ENCODE measurements at regions not wholly inside any gene's neighbourhood (a gene's known extent, or its start where the extent isn't known, plus 50 kb on each side); places are given as distances from the start of the nearest gene placed in this dataset.

GRCh38 chr3:111244760-111245159 is 173.1 kb downstream of the NECTIN3 start:
- DNase-seq, result no peak
- in situ Hi-C loops (cut with HindIII; ENCODE audit: low pct_ligation_motif_present, low pct_unique_long_range_greater_than_20kb, low sequenced_read_pairs), result no loop called here

- DNase-seq, result peak; percentile 72
- in situ Hi-C loops (cut with HindIII; ENCODE audit: low pct_ligation_motif_present, low pct_unique_long_range_greater_than_20kb, low sequenced_read_pairs), result no loop called here
Observed at GRCh38 chr3:111246967-111247760, 175.5 kb downstream of the NECTIN3 start.

- in situ Hi-C loops (cut with HindIII; ENCODE audit: low pct_ligation_motif_present, low pct_unique_long_range_greater_than_20kb, low sequenced_read_pairs), result no loop called here
- no peak for DNase-seq
Observed at GRCh38 chr3:111248406-111248805, 176.8 kb downstream of the NECTIN3 start.

- DNase-seq, result no peak
- in situ Hi-C loops (cut with HindIII; ENCODE audit: low pct_ligation_motif_present, low pct_unique_long_range_greater_than_20kb, low sequenced_read_pairs), result no loop called here
Observed at GRCh38 chr3:111249421-111249820, 177.8 kb downstream of the NECTIN3 start.

- DNase-seq, result peak; percentile 30
- in situ Hi-C loops (cut with HindIII; ENCODE audit: low pct_ligation_motif_present, low pct_unique_long_range_greater_than_20kb, low sequenced_read_pairs), result no loop called here
Observed at GRCh38 chr3:111252779-111253178, 181.2 kb downstream of the NECTIN3 start.

GRCh38 chr3:111253733-111254132 is 182.1 kb downstream of the NECTIN3 start:
- no peak for DNase-seq
- in situ Hi-C loops (cut with HindIII; ENCODE audit: low pct_ligation_motif_present, low pct_unique_long_range_greater_than_20kb, low sequenced_read_pairs), result no loop called here

- no peak for DNase-seq
- in situ Hi-C loops (cut with HindIII; ENCODE audit: low pct_ligation_motif_present, low pct_unique_long_range_greater_than_20kb, low sequenced_read_pairs), result no loop called here
Observed at GRCh38 chr3:111260878-111261277, 189.3 kb downstream of the NECTIN3 start.

GRCh38 chr3:111269777-111270176 is 198.2 kb downstream of the NECTIN3 start:
- in situ Hi-C loops (cut with HindIII; ENCODE audit: low pct_ligation_motif_present, low pct_unique_long_range_greater_than_20kb, low sequenced_read_pairs), result no loop called here
- no peak for DNase-seq

- in situ Hi-C loops (cut with HindIII; ENCODE audit: low pct_ligation_motif_present, low pct_unique_long_range_greater_than_20kb, low sequenced_read_pairs), result no loop called here
- peak; percentile 30 for DNase-seq
Observed at GRCh38 chr3:111277226-111277625, 205.6 kb downstream of the NECTIN3 start.

GRCh38 chr3:111278959-111279358 is 207.3 kb downstream of the NECTIN3 start:
- in situ Hi-C loops (cut with HindIII; ENCODE audit: low pct_ligation_motif_present, low pct_unique_long_range_greater_than_20kb, low sequenced_read_pairs), result no loop called here
- no peak for DNase-seq

- no peak for DNase-seq
- in situ Hi-C loops (cut with HindIII; ENCODE audit: low pct_ligation_motif_present, low pct_unique_long_range_greater_than_20kb, low sequenced_read_pairs), result no loop called here
Observed at GRCh38 chr3:111282024-111282423, 210.4 kb downstream of the NECTIN3 start.

- in situ Hi-C loops (cut with HindIII; ENCODE audit: low pct_ligation_motif_present, low pct_unique_long_range_greater_than_20kb, low sequenced_read_pairs), result no loop called here
- no peak for DNase-seq
Observed at GRCh38 chr3:111283165-111283564, 211.5 kb downstream of the NECTIN3 start.

- DNase-seq, result no peak
- in situ Hi-C loops (cut with HindIII; ENCODE audit: low pct_ligation_motif_present, low pct_unique_long_range_greater_than_20kb, low sequenced_read_pairs), result no loop called here
Observed at GRCh38 chr3:111284503-111285183, 213.0 kb downstream of the NECTIN3 start.

GRCh38 chr3:111285184-111285538 is 213.5 kb downstream of the NECTIN3 start:
- no peak for DNase-seq
- in situ Hi-C loops (cut with HindIII; ENCODE audit: low pct_ligation_motif_present, low pct_unique_long_range_greater_than_20kb, low sequenced_read_pairs), result no loop called here

- in situ Hi-C loops (cut with HindIII; ENCODE audit: low pct_ligation_motif_present, low pct_unique_long_range_greater_than_20kb, low sequenced_read_pairs), result no loop called here
- no peak for DNase-seq
Observed at GRCh38 chr3:111285694-111286093, 214.1 kb downstream of the NECTIN3 start.

GRCh38 chr3:111286746-111287145 is 215.1 kb downstream of the NECTIN3 start:
- DNase-seq, result no peak
- in situ Hi-C loops (cut with HindIII; ENCODE audit: low pct_ligation_motif_present, low pct_unique_long_range_greater_than_20kb, low sequenced_read_pairs), result no loop called here

- in situ Hi-C loops (cut with HindIII; ENCODE audit: low pct_ligation_motif_present, low pct_unique_long_range_greater_than_20kb, low sequenced_read_pairs), result no loop called here
- no peak for DNase-seq
Observed at GRCh38 chr3:111292117-111292516, 220.5 kb downstream of the NECTIN3 start.

GRCh38 chr3:111299192-111299615 is 227.6 kb downstream of the NECTIN3 start:
- no peak for DNase-seq
- in situ Hi-C loops (cut with HindIII; ENCODE audit: low pct_ligation_motif_present, low pct_unique_long_range_greater_than_20kb, low sequenced_read_pairs), result no loop called here

- in situ Hi-C loops (cut with HindIII; ENCODE audit: low pct_ligation_motif_present, low pct_unique_long_range_greater_than_20kb, low sequenced_read_pairs), result no loop called here
- no peak for DNase-seq
Observed at GRCh38 chr3:111301238-111301798, 229.7 kb downstream of the NECTIN3 start.

- in situ Hi-C loops (cut with HindIII; ENCODE audit: low pct_ligation_motif_present, low pct_unique_long_range_greater_than_20kb, low sequenced_read_pairs), result no loop called here
- DNase-seq, result no peak
Observed at GRCh38 chr3:111302063-111302462, 230.4 kb downstream of the NECTIN3 start.

Data from ACHN (cell line).